HG02759 (cell line): ENCODE measurements at regions not wholly inside any gene's neighbourhood (a gene's known extent, or its start where the extent isn't known, plus 50 kb on each side); places are given as distances from the start of the nearest gene placed in this dataset.

ENCODE experiments used
- ATAC-seq: cut with Tn5 transposase; IDR thresholded peaks from one replicate; pipeline ENCODE4 v1.9.1; 2021; ENCODE audit warnings: mild to moderate bottlenecking, moderate library complexity; ENCODE audit not compliant: unreplicated experiment

DNA sequence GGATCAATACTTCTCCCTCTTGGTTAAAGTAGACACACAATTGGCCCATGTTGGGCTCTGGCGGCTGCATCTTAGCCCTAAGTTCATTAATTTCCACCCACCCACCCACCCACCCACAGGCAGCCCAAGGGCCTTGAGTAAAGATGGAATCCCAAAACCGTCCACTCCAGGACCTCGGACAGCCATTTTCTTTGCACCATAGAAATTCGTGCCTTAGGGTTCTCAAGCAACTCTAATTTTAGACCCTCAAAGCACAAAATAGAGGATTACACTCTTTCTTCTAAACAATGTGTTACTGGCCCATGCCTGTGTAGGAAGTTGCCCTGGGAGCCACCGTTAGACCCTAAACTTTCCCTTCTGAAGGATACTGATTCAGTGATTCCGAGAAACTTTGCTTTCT lies 568.5 kb downstream of the IRX1 start:
- ATAC-seq: no peak

DNA sequence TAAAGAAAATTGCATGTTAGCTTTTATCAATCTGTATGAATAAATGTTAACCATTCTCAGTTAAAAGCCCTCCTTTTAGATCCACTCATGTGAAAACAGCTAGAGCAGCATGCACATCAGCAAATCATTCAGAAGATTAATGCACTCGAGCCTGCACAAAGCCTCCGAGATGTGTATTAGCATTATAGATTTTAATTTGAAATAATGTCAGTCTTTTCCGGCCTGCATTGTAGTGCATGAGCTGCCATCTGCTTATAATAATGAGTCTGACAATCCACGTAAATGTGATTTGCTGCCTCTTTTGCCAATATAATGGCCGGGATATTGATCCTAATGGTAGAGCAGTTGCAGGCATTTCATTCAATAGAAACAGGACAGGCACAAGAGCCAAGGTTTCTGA lies 585.1 kb downstream of the IRX1 start:
- ATAC-seq: no peak

DNA sequence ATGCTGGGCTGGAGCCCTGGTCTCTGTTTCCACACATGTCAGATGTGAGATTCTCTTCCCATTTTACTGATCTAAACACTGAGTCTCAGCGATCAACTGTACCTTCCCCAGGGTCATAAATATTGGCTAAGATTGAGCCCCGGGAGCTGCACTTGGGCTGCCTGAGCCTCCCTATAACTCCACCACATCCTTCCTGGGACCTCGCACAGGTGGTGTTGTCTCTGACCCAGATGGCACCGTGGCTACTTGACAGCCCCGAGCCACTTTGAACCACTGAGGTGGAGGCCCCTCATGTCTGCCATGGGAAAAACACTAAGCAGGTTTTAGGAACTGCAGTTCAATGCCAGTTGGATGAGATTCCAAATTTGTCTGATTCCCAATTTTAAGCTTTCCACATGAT lies 586.5 kb downstream of the IRX1 start:
- no peak for ATAC-seq

DNA sequence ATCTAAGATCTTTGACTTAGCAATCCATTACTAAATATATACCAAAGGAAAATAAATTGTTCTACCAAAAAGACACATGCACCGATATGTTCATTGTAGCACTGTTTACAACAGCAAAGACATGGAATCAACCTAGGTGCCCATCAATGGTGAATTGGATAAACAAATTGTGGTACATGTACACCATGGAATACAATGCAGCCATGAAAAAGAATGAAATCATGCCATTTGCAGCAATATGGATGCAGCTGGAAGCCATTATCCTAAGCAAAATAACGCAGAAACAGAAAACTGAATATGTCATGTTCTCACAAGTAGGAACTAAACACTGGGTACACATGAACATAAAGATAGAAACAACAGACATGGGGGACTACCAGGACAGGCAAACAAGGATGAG lies 589.5 kb downstream of the IRX1 start:
- ATAC-seq: no peak

DNA sequence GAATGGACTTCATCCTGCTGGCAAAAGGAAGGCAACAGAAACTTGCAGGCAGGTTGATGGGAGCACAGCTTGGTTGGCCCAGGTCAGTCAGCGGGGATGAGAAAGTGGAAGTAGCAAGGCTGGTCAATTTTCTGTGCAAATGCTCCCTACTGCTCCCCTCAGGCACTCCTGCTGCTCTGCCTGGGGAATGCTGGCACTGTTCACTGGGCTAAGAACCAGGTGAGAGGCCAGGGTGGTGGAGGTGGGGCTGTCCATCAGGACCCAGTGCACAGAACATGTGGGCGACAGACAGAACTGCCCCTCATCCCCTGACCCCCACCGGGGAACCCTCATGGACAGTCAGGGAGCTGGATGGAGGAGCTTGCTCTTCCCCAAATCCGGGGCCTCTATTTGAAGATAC lies 593.1 kb downstream of the IRX1 start:
- no peak for ATAC-seq

DNA sequence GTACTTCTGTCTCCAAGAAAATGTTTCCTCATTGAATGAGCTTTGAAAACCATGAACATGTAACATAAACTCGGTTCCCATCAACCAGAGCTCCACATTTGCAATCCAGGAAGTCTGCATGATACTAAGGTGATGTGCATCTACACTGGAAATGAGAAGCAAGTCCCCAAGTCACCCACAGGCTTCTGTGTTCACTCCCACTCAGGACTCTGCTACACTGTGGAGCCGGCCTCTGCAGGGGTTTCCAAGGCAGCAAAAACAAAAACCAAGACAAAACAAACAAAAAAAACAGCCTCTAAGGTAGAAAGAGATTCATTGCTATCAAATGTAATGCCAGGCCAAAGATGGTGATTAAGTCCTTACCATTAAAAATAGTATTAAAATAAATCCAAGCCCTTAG lies 593.7 kb downstream of the IRX1 start:
- ATAC-seq: no peak

DNA sequence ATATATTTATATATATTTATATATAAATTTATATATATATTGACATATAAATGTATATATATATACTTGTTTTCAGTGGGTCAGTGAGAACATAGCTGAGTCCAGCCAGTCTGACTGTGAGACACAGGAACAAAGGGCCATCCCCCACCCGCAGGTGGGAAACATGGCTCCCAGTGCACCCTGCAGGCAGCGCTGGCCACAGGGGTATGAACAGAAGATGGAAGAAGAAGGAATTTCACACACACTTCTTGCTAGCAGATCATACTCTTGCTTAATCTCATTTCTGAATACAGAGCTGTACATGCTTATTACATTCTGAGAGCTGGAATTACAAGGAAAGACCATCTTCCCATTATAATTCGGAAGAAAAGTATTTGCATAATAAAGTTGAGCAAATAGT lies 595.4 kb downstream of the IRX1 start:
- ATAC-seq: no peak

DNA sequence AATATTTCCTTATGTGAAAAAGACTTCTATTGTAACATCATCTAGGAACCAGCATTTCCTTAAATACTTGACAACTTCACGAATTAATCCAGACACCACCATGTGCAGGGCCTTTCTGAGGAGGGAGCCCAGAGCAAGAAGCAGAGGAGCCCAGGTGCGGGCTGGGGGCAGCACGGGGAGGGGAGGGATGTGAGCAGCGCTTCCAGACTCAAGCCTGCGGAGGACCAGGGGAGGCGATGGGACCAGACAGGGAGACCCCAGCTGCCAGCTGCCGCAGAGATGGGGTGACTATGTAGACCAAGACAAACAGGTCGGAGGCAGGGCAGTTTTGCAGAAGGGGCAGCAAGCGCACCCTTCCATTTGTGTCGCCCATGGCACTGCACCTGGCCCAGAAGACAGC lies 596.1 kb downstream of the IRX1 start:
- no peak for ATAC-seq

DNA sequence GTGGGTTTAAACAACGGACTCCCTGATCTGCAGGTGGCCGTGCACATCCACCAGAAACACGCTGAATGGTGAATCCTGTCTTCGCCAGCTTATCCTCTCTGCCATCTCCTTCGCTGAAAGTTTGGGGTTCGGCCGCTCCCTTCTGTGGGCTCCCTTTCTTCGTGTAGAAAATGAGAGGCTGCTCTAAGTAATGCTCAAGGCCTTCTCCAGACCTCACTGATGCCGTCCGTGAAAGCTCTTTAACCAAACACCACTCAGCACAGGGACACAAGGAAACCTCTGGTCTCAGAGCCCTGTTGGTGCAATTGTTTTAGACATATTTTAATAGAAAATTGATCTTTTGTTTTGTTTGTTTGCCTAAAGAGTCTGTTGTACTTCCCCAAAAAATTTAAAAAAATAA lies 596.5 kb downstream of the IRX1 start:
- ATAC-seq: no peak

DNA sequence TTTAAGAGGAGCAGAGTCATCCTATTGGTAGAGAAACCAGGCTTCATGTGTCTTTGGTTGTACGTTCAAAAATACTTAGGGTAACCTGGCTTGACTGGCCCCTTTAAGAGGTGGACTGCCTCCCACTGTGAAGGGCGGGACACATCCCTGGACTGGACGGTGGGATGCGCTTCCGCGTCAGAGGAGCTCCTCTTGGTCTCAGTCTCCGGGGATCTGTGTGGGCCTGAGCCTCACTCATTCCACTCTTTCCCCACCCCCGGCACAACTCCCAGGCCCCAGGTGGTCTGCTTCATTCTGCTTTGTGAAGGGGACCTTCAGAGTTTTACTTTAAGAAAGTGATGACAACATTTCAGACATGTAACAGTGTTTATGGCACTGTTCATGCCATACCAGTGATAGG lies 601.1 kb downstream of the IRX1 start:
- ATAC-seq: no peak

DNA sequence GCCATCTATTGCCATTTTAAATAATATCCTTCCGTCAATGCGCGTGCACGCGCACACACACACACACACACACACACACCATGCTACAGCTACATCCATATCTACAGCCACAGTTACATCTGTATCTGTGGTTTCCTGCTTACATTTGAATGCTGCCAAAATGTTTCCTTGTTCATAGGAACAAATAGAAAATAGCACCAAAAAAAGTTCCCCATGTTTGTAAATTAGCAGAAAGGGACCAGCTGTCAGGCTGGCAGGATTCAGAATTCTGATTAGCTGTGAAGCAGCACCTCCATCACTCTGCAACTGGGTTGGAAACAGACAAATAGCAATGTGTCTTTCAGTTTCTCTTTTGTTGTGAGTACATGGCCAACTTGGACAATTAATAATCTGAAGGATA lies 601.5 kb downstream of the IRX1 start:
- no peak for ATAC-seq

DNA sequence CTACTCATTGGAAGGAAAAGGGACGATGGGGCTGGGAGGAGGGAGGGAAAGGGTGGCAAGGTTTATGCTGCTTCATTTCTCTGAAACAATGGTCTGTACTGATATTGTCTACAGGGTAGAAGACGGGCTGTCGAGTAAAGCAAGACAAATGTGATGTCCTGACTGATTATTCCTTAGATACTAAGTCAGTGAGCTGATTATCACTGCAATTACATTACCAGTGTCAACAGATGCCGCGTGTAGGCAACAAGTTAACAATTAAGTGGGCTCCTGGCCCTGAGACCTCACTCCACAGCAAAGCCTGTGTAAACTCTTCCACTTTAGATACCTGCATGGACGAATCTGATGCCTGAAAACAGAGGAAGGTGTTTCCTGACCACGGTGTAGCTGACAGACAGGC lies 602.8 kb downstream of the IRX1 start:
- no peak for ATAC-seq

DNA sequence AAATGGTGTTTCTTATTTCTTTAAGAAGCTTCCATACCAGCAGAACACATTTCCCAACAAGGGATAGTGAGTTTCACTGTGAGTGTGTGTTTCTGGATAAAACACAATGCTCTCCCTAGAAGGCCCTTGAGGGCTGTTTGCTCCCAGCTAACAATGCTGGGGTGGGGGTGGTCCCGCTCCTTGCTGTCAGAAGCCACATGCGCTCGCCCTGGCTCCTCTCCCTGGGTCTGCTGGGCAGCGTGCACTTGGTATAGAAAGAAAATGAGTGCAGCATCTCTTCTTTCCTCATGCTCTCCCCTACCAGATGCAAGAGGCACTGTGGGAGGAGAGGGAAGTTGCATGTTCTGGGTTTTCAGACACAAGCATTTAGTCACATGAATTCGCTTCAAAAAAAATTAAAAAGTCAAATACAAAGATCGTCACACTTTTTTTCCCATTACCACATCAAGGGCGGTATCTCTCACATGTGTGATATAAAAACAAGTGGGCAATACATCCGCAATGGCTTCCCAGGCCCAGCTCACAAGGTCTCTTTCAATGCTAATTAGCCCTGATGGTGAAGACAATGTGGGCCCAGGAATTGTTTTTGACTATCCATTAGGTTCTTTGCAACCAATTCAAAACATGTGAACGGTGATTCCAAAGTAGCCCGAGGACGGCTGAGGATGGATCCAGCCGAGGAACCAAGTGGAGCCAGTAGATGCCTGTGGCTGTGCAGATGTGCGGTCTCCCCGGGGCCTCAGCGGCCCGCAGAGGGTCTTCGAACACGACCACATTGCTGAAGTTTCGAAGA lies 603.6 kb downstream of the IRX1 start:
- ATAC-seq: no peak

DNA sequence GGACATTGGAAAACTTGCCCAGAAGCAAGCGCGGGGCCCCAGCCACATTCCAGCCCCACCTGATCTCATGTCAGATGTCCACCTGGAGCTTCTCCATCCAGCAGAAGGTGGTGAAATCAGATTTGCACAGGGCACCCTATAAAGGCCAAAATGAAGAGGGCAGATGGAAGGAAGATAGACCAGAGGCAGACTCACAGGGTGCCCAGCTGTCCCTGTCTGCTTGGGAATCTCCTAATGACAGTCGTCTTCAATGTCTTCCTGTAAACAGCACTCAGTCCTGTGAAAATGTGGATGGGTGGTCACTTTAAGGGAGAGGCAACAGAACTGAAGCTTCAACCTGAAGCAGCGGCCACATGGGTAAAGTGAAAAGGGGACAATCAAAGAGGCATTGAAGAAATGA lies 607.5 kb downstream of the IRX1 start:
- no peak for ATAC-seq

DNA sequence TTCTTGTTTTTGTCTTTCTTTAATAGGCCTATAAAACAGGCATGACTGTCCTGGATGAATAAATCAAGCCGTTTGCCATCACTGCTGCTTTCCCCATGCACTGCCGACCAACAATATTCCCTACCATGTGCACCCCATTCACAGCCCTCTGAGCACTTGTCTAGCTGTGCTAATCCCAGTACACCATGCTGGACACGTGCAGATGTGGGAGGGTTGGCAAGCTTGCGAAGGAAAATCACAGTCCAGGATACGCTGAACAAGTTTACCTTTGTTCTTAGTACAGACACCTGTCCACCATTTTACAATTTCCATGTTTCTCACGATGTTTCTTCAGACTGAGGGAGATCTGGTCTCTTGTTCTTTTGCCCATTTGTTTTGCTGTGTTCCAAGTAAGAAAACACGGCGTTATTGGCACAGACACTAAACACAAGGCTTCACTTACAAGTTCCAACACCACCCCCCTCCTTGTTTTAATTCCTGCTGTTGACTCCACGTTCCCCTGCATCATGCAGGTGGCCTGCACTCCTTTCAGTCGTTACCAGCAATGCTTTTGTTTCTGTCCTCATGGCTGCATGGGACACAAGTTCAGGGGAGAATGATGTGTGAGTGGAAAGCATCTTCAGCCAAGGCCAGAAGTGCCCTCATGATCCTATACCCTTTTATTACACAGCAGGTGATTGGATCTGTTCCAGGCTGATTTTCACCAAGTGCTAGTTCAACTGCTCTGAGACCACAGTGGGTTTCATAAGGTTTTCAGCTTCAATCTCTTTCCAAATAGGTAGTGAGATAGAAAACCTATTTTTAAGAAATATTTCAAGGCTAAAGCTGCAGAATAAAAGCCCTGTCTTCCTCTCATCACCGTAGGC lies 608.9 kb downstream of the IRX1 start:
- no peak for ATAC-seq

DNA sequence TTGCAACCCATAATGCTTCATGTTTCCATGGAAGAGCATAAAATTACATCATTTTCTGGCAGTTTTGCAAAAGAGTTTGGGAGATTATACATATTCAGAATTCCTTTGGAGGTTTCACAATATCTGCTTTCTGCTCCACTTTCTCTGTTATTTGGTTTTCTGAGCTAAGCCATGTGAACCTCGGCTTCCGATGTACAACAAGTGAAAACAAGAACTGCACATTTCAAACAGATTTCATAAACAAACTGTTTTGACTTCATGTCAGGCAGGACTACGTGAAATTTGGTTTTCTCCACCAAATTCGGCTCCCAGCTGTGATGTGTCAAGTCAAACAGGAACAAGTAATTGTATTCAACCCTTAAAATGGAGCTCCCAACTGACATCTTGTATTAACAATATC lies 609.8 kb downstream of the IRX1 start:
- ATAC-seq: no peak

DNA sequence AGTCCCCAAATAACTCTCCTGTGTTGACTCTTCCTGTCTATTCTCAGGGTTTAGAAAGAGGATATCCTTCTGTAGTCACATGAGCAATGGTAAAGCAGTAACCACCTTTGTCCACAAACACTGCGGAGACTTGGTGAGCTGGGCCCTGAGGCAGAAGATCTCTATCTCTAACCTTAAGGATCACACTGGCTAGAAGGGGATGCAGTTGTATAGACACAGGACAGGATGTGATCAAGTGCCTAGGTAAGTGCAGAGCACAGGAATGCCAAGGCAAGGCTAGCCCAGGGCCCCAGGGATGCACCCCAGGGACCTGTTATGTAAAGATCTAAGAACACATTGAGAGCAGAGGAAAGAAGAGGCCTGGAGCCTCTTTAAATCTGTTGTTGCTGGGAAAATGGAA lies 610.5 kb downstream of the IRX1 start:
- ATAC-seq: no peak

DNA sequence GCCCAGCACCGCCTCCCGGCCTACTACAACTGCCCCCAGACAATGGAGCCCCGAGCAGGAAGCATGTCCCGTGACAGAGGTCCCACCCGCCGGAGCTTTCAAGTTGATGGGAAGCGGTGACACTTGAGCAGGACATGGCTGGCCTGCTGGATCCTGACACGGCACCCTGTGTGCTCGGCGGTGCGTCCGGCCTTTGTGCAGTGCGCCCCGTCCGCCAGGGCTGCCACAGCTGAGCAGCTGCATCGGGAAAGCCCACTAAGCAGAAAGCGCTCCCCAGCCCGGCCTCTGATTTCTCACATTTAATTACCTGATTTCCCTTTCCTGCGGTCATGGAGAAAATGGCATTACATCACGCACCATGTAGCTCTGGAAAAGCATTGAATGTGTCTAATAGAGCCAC lies 611.9 kb downstream of the IRX1 start:
- no peak for ATAC-seq

DNA sequence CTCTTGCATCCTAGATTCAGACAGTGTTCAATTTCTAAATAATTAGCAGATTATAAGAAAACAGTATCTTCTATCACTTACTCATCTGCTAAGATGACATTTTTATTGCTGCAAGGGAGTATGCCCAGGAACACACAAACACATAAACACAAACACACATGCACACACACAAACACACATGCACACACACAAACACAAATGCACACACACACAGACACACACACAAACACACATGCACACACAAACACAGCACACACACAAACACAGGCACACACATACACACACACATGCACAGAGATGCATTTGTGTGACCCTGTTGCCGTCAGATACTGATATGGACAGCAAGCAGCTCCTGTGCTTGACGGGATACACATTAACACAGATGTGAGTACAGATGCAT lies 612.9 kb downstream of the IRX1 start:
- no peak for ATAC-seq

DNA sequence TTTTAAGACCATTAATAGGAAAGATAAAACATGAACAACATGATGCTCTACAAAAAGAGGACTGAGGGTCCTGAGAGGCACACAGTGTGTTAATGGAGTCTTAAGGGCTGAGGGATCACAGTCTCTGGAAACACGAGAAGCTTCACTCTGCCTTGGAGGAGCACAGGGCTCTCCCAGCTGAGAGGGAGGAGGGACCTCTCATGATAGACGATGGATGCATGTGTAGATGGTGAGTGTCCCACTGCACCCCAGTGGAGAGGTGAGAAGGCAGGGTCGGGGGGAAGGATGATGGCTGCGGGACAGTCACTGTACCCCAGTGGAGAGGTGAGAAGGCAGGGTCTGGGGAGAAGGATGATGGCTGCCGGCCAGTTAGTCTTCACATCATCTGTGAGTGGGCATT lies 613.4 kb downstream of the IRX1 start:
- no peak for ATAC-seq

DNA sequence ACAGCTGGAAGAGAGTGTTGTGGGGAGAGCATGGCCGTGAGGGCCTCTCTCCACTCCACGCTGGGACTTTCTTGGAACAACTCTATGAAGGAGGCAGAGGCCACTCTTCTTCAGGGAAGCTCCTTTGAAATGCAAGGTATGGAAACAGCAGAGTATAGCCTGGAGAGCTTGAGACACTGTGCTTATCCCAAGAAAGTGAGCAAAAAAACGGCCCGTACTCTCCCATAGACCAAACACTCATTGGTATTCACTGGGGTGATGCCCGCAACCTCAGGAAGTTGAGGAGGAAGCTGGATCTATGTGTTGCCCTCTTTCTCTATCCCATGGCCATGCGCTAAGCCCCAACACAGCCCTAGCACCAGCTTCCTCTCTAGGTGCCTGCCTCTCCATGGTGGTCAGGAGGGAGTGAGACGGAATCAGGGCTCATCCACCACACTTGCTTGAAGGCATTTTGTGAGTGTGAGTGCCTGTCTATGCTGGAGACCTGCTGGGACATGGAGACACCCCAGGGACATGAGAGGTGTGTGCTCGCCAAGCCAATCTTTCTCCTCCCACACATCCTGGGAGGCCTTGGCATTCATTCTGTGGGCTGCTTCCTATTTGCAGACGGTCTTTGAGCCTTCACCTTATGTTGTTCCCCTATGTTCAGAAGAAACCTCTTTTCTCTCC lies 616.6 kb downstream of the IRX1 start:
- ATAC-seq: no peak
